ENCODE measurements at regions not wholly inside any gene's neighbourhood (a gene's known extent, or its start where the extent isn't known, plus 50 kb on each side); places are given as distances from the start of the nearest gene placed in this dataset.
A peak's percentile ranks its signal among the peaks of the same experiment; 100 is the strongest.

DNA sequence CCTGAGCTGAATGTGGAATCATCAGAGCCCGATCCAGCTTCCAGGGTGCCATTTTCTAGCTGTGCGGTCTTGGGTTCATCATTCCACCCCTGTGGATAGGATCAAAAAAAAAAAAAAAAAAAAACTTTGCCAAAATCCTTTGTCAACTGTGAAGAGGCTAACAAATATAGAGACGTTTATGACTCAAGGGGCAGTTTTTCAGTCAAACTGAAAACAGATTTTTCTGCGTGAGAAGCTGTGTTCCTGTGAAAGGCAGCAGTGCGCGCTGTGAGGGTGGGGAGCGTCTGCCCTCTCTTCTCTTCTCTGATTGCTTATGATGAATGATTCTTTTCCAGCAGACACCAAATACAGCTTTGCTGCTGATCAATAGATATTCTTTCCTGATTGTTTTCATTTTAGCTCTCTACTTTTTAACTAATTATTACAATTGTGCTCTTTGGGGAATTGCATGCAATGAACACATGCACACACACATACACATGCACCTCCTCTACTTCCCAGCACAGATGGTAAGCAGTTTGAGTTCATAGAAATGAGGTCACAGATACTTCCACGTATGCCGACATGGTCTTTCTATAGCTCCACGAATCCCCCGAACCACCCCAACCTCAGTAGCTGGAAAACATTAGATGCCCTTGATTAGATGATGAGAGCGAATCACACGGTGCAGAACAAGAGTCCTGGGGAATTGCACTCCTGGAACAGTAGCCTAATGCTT lies 175.4 kb downstream of the NRP2 start:
- DNase-seq (ENCODE audit: extremely low read depth, low read depth), result no peak
- TF ChIP-seq, protein P1, sequence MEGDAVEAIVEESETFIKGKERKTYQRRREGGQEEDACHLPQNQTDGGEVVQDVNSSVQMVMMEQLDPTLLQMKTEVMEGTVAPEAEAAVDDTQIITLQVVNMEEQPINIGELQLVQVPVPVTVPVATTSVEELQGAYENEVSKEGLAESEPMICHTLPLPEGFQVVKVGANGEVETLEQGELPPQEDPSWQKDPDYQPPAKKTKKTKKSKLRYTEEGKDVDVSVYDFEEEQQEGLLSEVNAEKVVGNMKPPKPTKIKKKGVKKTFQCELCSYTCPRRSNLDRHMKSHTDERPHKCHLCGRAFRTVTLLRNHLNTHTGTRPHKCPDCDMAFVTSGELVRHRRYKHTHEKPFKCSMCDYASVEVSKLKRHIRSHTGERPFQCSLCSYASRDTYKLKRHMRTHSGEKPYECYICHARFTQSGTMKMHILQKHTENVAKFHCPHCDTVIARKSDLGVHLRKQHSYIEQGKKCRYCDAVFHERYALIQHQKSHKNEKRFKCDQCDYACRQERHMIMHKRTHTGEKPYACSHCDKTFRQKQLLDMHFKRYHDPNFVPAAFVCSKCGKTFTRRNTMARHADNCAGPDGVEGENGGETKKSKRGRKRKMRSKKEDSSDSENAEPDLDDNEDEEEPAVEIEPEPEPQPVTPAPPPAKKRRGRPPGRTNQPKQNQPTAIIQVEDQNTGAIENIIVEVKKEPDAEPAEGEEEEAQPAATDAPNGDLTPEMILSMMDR (IDR thresholded peaks at IDR 0.05; ENCODE audit: low read depth, low read length), result no peak

DNA sequence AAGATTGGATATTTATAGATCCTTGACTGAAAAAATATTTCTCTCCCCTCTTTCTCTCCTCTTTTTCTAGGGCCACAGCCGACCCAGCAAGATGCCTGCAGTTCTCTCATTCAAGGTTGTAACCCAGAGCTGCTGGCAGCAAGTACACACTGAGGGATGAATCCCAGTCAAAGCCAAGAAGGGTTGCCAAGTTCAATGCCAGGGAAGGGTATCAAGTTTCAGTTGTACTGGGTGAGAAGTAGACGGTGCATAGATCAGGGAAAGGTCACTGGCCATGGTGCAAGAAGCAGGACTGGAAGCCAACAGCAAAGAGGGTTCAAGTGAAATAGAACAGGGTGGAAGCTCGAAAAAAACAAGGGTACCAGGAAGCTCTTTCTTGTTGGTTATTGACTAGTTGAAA lies 170.2 kb downstream of the NRP2 start:
- DNase-seq (ENCODE audit: extremely low read depth, low read depth), result no peak
- TF ChIP-seq, protein P1 (IDR thresholded peaks at IDR 0.05; ENCODE audit: low read depth, low read length), result no peak

DNA sequence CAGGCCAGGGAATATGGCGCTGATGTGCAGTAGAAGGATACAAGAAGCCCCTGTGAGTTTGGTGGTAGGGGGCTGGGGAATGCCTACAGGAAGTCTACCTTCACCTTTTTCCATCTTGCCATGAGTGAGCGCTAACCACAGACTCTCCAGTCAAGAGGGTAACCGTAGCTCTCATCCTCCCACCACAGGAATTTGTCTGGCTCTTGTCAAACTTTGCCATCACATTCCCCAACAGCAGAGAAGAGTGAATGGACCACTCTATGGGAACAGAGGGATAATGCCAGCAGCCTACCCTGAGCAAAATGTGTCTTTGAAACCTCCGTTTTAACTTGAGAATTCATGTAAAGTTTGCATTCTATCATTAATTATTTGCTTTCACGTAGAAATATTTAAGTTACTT lies 168.3 kb downstream of the NRP2 start:
- TF ChIP-seq, protein P1 (IDR thresholded peaks at IDR 0.05; ENCODE audit: low read depth, low read length), result no peak
- no peak for DNase-seq (ENCODE audit: extremely low read depth, low read depth)

DNA sequence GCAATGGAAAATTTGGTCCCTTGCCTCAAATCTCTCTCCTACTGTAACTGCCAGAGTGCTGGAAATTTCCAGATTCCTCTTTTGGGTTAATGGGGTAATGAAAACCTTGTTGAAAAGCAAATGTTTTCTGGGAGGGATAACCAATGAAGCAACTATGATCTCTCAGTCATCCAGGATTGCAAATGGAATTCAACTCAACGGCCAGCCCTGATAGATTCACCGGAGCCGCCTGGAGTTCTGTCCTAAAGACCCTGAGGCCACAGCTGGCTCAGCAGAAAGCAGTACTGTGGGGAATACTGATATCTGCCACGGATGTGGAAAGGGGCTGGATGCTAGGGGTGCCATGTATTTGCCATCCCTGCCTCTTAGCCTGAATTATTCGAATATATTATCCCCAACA lies 167.8 kb downstream of the NRP2 start:
- DNase-seq (ENCODE audit: extremely low read depth, low read depth), result no peak
- TF ChIP-seq, protein P1 (IDR thresholded peaks at IDR 0.05; ENCODE audit: low read depth, low read length), result no peak

DNA sequence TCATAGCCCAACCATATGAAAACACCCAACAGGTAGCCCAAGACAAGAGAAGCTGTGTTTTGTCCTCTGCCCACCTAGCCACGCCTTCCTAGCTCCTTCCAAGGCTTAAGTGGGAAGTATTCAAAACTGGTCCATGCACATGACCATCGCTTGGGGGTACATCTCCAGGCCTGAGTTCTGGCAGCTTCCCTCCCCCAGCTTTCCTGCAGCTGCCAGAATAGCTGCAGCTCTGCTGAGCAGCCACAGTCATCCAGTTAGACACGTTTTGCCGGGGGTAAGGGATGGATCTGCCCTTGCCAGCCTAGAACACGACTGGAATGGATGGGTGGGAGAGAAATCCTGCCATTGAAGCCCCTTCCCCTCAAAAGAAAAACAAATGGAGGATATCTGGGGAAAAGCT lies 166.8 kb downstream of the NRP2 start:
- DNase-seq (ENCODE audit: extremely low read depth, low read depth), result no peak

DNA sequence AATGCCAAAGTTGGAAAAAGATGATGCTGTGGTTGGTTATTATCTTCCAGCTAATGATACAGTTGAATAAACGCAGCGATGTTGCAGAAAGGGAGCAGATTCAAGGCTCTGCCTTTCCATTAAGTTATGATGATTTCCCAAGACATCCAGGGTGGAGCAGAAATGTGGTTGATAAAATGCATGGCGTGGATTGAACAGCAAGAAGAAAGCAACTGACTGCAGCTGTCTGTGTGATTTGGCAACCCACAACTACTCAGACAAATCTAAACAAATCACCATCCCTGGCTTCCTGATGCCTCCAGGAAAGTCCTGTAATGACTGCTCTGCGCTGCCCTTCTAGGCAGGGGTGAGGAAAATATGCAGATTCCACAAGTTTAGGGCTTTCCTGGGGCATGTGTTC lies 166.3 kb downstream of the NRP2 start:
- peak; percentile 82 for DNase-seq (ENCODE audit: extremely low read depth, low read depth)
- TF ChIP-seq, protein P1 (IDR thresholded peaks at IDR 0.05; ENCODE audit: low read depth, low read length), result no peak

More for the DNA sequence above, 166.8 kb downstream of the NRP2 start:
- TF ChIP-seq, protein P1 (IDR thresholded peaks at IDR 0.05; ENCODE audit: low read depth, low read length), result no peak

Data from AG09319 (cell line).